ENCODE measurements at regions not wholly inside any gene's neighbourhood (a gene's known extent, or its start where the extent isn't known, plus 50 kb on each side); places are given as distances from the start of the nearest gene placed in this dataset.

- intact Hi-C loops (cut with DNase I, micrococcal nuclease): no loop called here
- ChIA-PET CTCF (no interaction called here), POLR2A (no interaction called here)
- Mint-ChIP-seq H3K4me3 (no peak overlapping the region), H3K27ac (no peak overlapping the region), H3K9me3 (no peaks in the 10 kb centered on the region), H3K4me1 (ENCODE audit: low read depth) (no peaks in the 10 kb centered on the region), H3K27me3 (peaks cover 18% of the 10 kb centered on the region), H3K36me3 (ENCODE audit: low read depth) (no peaks in the 10 kb centered on the region)
- no peak for ATAC-seq (ENCODE audit: poor library complexity)
- Histone ChIP-seq H3K9me3 (ENCODE audit: control insufficient read depth in 1 of 2, insufficient read depth in 1 of 2, low read length in 2 of 2) (peaks cover 0 to 8% of the 10 kb centered on the region in 2 experiments), H3K4me1 (ENCODE audit: insufficient read depth, low read length) (no peaks in the 10 kb centered on the region), H3K36me3 (ENCODE audit: insufficient read depth, low read length) (no peaks in the 10 kb centered on the region), H3K27me3 (ENCODE audit: control insufficient read depth in 1 of 2, insufficient read depth in 2 of 2, low read length in 2 of 2) (peaks cover 7 to 14% of the 10 kb centered on the region in 2 experiments), H3K27ac (ENCODE audit: low read depth in 1 of 2, low read length in 2 of 2) (no peak overlapping the region), H3K4me3 (ENCODE audit: low read length) (no peak overlapping the region)
- TF ChIP-seq CTCF (IDR thresholded peaks at IDR 0.05): no peak
- no peak for DNase-seq
Measured at GRCh38 chr11:22567759-22568158, 57.9 kb downstream of the FANCF start.

- no peak overlapping the region for H3K4me3 ChIP-seq (ENCODE audit: low read length)
- intact Hi-C loops (cut with DNase I, micrococcal nuclease): no loop called here
- ChIA-PET POLR2A (no interaction called here), CTCF (no interaction called here)
- no peak for TF ChIP-seq CTCF (IDR thresholded peaks at IDR 0.05)
- Mint-ChIP-seq H3K27ac (no peak overlapping the region), H3K4me3 (no peak overlapping the region), H3K36me3 (ENCODE audit: low read depth) (no peaks in the 10 kb centered on the region), H3K27me3 (peaks cover 18% of the 10 kb centered on the region), H3K9me3 (no peaks in the 10 kb centered on the region), H3K4me1 (ENCODE audit: low read depth) (no peaks in the 10 kb centered on the region)
- peaks cover 0 to 8% of the 10 kb centered on the region in 2 experiments for H3K9me3 ChIP-seq (ENCODE audit: control insufficient read depth in 1 of 2, insufficient read depth in 1 of 2, low read length in 2 of 2)
- no peak overlapping the region for H3K27ac ChIP-seq (ENCODE audit: low read depth in 1 of 2, low read length in 2 of 2)
- peaks cover 7 to 14% of the 10 kb centered on the region in 2 experiments for H3K27me3 ChIP-seq (ENCODE audit: control insufficient read depth in 1 of 2, insufficient read depth in 2 of 2, low read length in 2 of 2)
- DNase-seq: no peak
- H3K4me1 ChIP-seq (ENCODE audit: insufficient read depth, low read length): no peaks in the 10 kb centered on the region
- ATAC-seq (ENCODE audit: poor library complexity): no peak
- no peaks in the 10 kb centered on the region for H3K36me3 ChIP-seq (ENCODE audit: insufficient read depth, low read length)
Measured at GRCh38 chr11:22566293-22566692, 59.3 kb downstream of the FANCF start.

GRCh38 chr11:22561283-22561682, 64.3 kb downstream of the FANCF start:
- Histone ChIP-seq H3K9me3 (ENCODE audit: control insufficient read depth in 1 of 2, insufficient read depth in 1 of 2, low read length in 2 of 2) (peaks cover 0 to 2% of the 10 kb centered on the region in 2 experiments), H3K36me3 (ENCODE audit: insufficient read depth, low read length) (no peaks in the 10 kb centered on the region), H3K4me3 (ENCODE audit: low read length) (no peak overlapping the region), H3K4me1 (ENCODE audit: insufficient read depth, low read length) (no peaks in the 10 kb centered on the region), H3K27ac (ENCODE audit: low read depth in 1 of 2, low read length in 2 of 2) (no peak overlapping the region), H3K27me3 (ENCODE audit: control insufficient read depth in 1 of 2, insufficient read depth in 2 of 2, low read length in 2 of 2) (peaks cover 2 to 3% of the 10 kb centered on the region in 2 experiments)
- no peak for ATAC-seq (ENCODE audit: poor library complexity)
- TF ChIP-seq CTCF (IDR thresholded peaks at IDR 0.05): no peak
- no peaks in the 10 kb centered on the region for H3K4me1 Mint-ChIP-seq (ENCODE audit: low read depth)
- H3K9me3 Mint-ChIP-seq: no peaks in the 10 kb centered on the region
- H3K27me3 Mint-ChIP-seq: peaks cover 5% of the 10 kb centered on the region
- no peak overlapping the region for H3K27ac Mint-ChIP-seq
- H3K36me3 Mint-ChIP-seq (ENCODE audit: low read depth): no peaks in the 10 kb centered on the region
- ChIA-PET POLR2A (no interaction called here), CTCF (no interaction called here)
- H3K4me3 Mint-ChIP-seq: no peak overlapping the region
- DNase-seq: no peak
- intact Hi-C loops (cut with DNase I, micrococcal nuclease): no loop called here

Data from CD4-positive, alpha-beta T cell (primary cell).